Trophoblast cell (in vitro differentiated cells and primary cell): ENCODE measurements at regions not wholly inside any gene's neighbourhood (a gene's known extent, or its start where the extent isn't known, plus 50 kb on each side); places are given as distances from the start of the nearest gene placed in this dataset.
A peak's percentile ranks its signal among the peaks of the same experiment; 100 is the strongest.

ENCODE experiments used
- DNase-seq, 2 donors: peaks; one replicate each; pipeline ENCODE4 v3.0.0-alpha.2; 2016
- H2AFZ ChIP-seq: 2 replicates; pipeline ENCODE4 v1.6.1; 2013; ENCODE audit warnings: low read length, moderate library complexity, mild to moderate bottlenecking; ENCODE audit not compliant: insufficient read depth, poor library complexity
- H2AK5ac ChIP-seq: 2 replicates; pipeline ENCODE4 v1.6.1; 2013; ENCODE audit warnings: mild to moderate bottlenecking, low read length
- H2BK120ac ChIP-seq: 2 replicates; pipeline ENCODE4 v1.6.1; 2013; ENCODE audit warnings: low read length, mild to moderate bottlenecking, moderate library complexity; ENCODE audit not compliant: insufficient read depth, poor library complexity
- H2BK12ac ChIP-seq: 2 replicates; pipeline ENCODE4 v1.6.1; 2013; ENCODE audit warnings: mild to moderate bottlenecking, low read length, moderate library complexity
- H2BK5ac ChIP-seq: 2 replicates; pipeline ENCODE4 v1.6.1; 2013; ENCODE audit warnings: low read length, low read depth, moderate library complexity, mild to moderate bottlenecking; ENCODE audit not compliant: poor library complexity
- H3K14ac ChIP-seq: 2 replicates; pipeline ENCODE4 v1.6.1; 2013; ENCODE audit warnings: mild to moderate bottlenecking, low read length
- H3K18ac ChIP-seq: 2 replicates; pipeline ENCODE4 v1.6.1; 2013; ENCODE audit warnings: mild to moderate bottlenecking, low read length
- H3K23ac ChIP-seq: 2 replicates; pipeline ENCODE4 v1.6.1; 2013; ENCODE audit warnings: low read length
- H3K27ac ChIP-seq: 2 replicates; pipeline ENCODE4 v1.5.1; 2013; ENCODE audit warnings: low read depth, mild to moderate bottlenecking, inconsistent platforms, low read length, moderate library complexity
- H3K27me3 ChIP-seq: 2 replicates; pipeline ENCODE4 v1.6.1; 2013; ENCODE audit warnings: inconsistent platforms, mild to moderate bottlenecking, low read length, moderate library complexity; ENCODE audit not compliant: insufficient read depth
- H3K36me3 ChIP-seq, 2 experiments: 1 replicate in 1 of 2; 2 replicates in 1 of 2; pipeline ENCODE4 v1.6.1; 2013; ENCODE audit warnings: low read length in 2 of 2, mild to moderate bottlenecking in 2 of 2, moderate library complexity in 1 of 2; ENCODE audit not compliant: insufficient read depth in 2 of 2, control insufficient read depth in 1 of 2
- H3K4ac ChIP-seq: 2 replicates; pipeline ENCODE4 v1.6.1; 2013; ENCODE audit warnings: low read depth, mild to moderate bottlenecking, low read length, moderate library complexity
- H3K4me1 ChIP-seq, 2 experiments: 1 replicate in 1 of 2; 2 replicates in 1 of 2; pipeline ENCODE4 v1.6.1; 2013; ENCODE audit warnings: low read length in 2 of 2, mild to moderate bottlenecking in 2 of 2, moderate library complexity in 1 of 2; ENCODE audit not compliant: insufficient read depth in 2 of 2, control insufficient read depth in 1 of 2
- H3K4me2 ChIP-seq: 2 replicates; pipeline ENCODE4 v1.6.1; 2013; ENCODE audit warnings: inconsistent platforms, mild to moderate bottlenecking, low read length, moderate library complexity
- H3K4me3 ChIP-seq: 2 replicates; pipeline ENCODE4 v1.5.1; 2013; ENCODE audit warnings: mild to moderate bottlenecking, low read depth, low read length, inconsistent platforms
- H3K79me1 ChIP-seq: one replicate; pipeline ENCODE4 v1.6.1; 2013; ENCODE audit warnings: low read length
- H3K79me2 ChIP-seq: 2 replicates; pipeline ENCODE4 v1.6.1; 2013; ENCODE audit warnings: low read length, mild to moderate bottlenecking; ENCODE audit not compliant: control insufficient read depth, insufficient read depth, poor library complexity
- H3K9ac ChIP-seq: 2 replicates; pipeline ENCODE4 v1.6.1; 2013; ENCODE audit warnings: mild to moderate bottlenecking, low read length
- H3K9me3 ChIP-seq: 2 replicates; pipeline ENCODE4 v1.6.1; 2013; ENCODE audit warnings: low read depth, mild to moderate bottlenecking, control low read depth, inconsistent platforms, low read length; ENCODE audit not compliant: insufficient read depth
- H4K12ac ChIP-seq: 2 replicates; pipeline ENCODE4 v1.6.1; 2013; ENCODE audit warnings: low read depth, mild to moderate bottlenecking, low read length, moderate library complexity
- H4K8ac ChIP-seq: 2 replicates; pipeline ENCODE4 v1.6.1; 2013; ENCODE audit warnings: low read depth, mild to moderate bottlenecking, low read length, moderate library complexity
- H4K91ac ChIP-seq: one replicate; pipeline ENCODE4 v1.6.1; 2013; ENCODE audit warnings: low read depth, mild to moderate bottlenecking, low read length, moderate library complexity
- whole genome bisulfite sequencing: extraction: QIAGEN DNeasy Blood & Tissue Kit; methylation state at CpG from one replicate; pipeline ENCODE4 v1.1.7; 2013; ENCODE audit warnings: missing lambda C conversion rate; ENCODE audit not compliant: insufficient read length, insufficient coverage; ENCODE audit errors: extremely low coverage; 5-methylcytosine and 5-hydroxymethylcytosine counted together

GRCh38 chr14:94717808-94718207 lies 52.1 kb downstream of the GSC start:
- Histone ChIP-seq H2AK5ac (no peak overlapping the region), H3K14ac (no peak overlapping the region), H3K4ac (no peak overlapping the region), H3K4me3 (no peak overlapping the region), H3K9ac (no peak overlapping the region), H3K27ac (no peak overlapping the region), H3K27me3 (no peaks in the 10 kb centered on the region), H4K12ac (no peak overlapping the region), H3K4me1 (peaks cover 0 to 2% of the 10 kb centered on the region in 2 experiments), H2BK120ac (no peak overlapping the region), H3K4me2 (no peak overlapping the region), H4K8ac (no peak overlapping the region), H2BK12ac (no peak overlapping the region), H3K36me3 (no peaks in the 10 kb centered on the region), H3K23ac (no peak overlapping the region), H4K91ac (no peak overlapping the region), H3K18ac (no peak overlapping the region), H2BK5ac (no peak overlapping the region), H3K79me2 (no peaks in the 10 kb centered on the region), H3K79me1 (peaks cover 2% of the 10 kb centered on the region), H3K9me3 (peaks cover 2% of the 10 kb centered on the region), H2AFZ (no peak overlapping the region)
- WGBS, result no CpG with 5 or more reads among the region's 5 CpGs
- no peak for DNase-seq

DNA sequence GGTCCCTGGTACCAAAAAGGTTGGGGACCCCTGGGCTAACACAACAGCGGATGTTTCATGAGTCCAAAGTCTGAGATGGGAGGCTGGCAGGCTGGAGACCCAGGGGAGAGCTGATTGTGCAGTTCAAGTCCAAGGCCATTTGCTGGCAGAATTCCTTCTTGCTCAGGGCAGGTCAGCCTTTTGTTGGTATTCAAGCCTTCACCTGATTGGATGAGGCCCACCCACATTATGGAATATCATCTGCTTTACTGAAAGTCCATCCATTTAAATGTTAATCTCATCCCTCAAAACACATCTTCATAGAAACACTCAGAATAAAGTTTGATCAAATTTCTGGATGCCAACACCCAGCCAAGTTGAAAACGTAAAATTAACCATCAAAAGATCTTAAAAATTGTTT lies 52.9 kb downstream of the GSC start:
- WGBS, result no CpG with 5 or more reads among the region's 2 CpGs

DNA sequence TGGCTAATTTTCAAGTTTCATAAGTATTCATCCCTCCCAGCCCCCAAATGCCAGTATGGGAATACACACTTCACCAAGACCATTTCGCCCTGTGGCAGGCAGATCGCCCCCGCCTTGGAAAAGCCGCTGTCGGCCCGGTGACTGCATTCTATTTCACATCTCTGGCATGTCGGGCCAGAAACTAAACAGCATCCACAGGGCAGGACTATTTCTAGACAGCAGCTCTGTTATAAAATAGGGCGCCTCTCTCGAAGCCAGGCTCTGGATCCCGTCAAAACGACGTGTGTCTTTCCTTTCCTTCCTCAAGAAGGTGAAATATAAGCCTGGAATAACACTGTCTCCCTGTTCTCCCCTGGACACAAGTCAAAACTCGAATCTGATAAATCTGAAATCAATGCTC lies 56.8 kb downstream of the GSC start:
- no CpG with 5 or more reads among the region's 13 CpGs for WGBS
- peaks cover 2% of the 10 kb centered on the region for H3K79me1 ChIP-seq
- no peak for DNase-seq
- H2BK12ac ChIP-seq, result no peak overlapping the region
- H4K8ac ChIP-seq, result no peak overlapping the region
- no peak overlapping the region for H2AK5ac ChIP-seq
- H3K23ac ChIP-seq, result no peak overlapping the region
- H2BK120ac ChIP-seq, result no peak overlapping the region
- H3K4me2 ChIP-seq, result peak overlapping the region; percentile 33
- H3K9ac ChIP-seq, result no peak overlapping the region
- no peak overlapping the region for H3K4me3 ChIP-seq
- H3K9me3 ChIP-seq, result peaks cover 2% of the 10 kb centered on the region
- no peaks in the 10 kb centered on the region for H3K27me3 ChIP-seq
- no peak overlapping the region for H3K4ac ChIP-seq
- H3K18ac ChIP-seq, result no peak overlapping the region
- no peak overlapping the region for H3K14ac ChIP-seq
- H3K27ac ChIP-seq, result no peak overlapping the region
- H2BK5ac ChIP-seq, result no peak overlapping the region
- H3K4me1 ChIP-seq, result peaks cover 0 to 2% of the 10 kb centered on the region in 2 experiments
- no peak overlapping the region for H4K91ac ChIP-seq
- no peak overlapping the region for H4K12ac ChIP-seq
- H2AFZ ChIP-seq, result no peak overlapping the region
- H3K79me2 ChIP-seq, result no peaks in the 10 kb centered on the region
- H3K36me3 ChIP-seq, result no peaks in the 10 kb centered on the region

More for the DNA sequence above, 52.9 kb downstream of the GSC start:
- no peak overlapping the region for H3K4me2 ChIP-seq
- no peak overlapping the region for H3K27ac ChIP-seq
- no peak overlapping the region for H3K23ac ChIP-seq
- no peak overlapping the region for H4K8ac ChIP-seq
- no peak overlapping the region for H2BK5ac ChIP-seq
- H3K36me3 ChIP-seq, result no peaks in the 10 kb centered on the region
- H4K91ac ChIP-seq, result no peak overlapping the region
- H3K4ac ChIP-seq, result no peak overlapping the region
- H3K4me1 ChIP-seq, result peaks cover 0 to 2% of the 10 kb centered on the region in 2 experiments
- no peak overlapping the region for H3K14ac ChIP-seq
- peaks cover 2% of the 10 kb centered on the region for H3K9me3 ChIP-seq
- H3K79me1 ChIP-seq, result peaks cover 2% of the 10 kb centered on the region
- H3K27me3 ChIP-seq, result no peaks in the 10 kb centered on the region
- no peak overlapping the region for H3K18ac ChIP-seq
- no peak overlapping the region for H2AK5ac ChIP-seq
- no peak overlapping the region for H3K4me3 ChIP-seq
- no peak overlapping the region for H3K9ac ChIP-seq
- no peak overlapping the region for H4K12ac ChIP-seq
- H2AFZ ChIP-seq, result no peak overlapping the region
- no peak overlapping the region for H2BK12ac ChIP-seq
- DNase-seq, result no peak
- H3K79me2 ChIP-seq, result no peaks in the 10 kb centered on the region
- no peak overlapping the region for H2BK120ac ChIP-seq

DNA sequence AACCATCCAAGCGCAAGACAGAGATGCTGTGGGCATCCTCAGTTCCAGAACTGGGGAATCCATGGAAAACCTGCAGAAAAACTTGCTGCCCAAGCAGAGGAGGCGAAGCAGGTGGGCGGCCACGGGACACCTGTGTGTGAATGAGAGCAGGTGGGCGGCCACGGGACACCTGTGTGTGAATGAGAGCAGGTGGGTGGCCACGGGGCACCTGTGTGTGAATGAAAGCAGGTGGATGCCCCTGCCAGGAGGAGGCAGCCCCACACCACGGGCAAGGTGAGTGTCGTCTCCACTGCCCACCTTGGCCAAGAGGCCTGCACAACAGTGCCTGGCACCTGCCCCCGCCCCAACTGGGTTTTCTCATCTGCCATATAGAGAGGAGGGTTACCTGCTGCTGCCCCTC lies 59.2 kb downstream of the GSC start:
- H4K8ac ChIP-seq, result no peak overlapping the region
- no peaks in the 10 kb centered on the region for H3K9me3 ChIP-seq
- no peaks in the 10 kb centered on the region for H3K27me3 ChIP-seq
- H4K12ac ChIP-seq, result no peak overlapping the region
- H3K4ac ChIP-seq, result no peak overlapping the region
- no peak for DNase-seq
- H3K9ac ChIP-seq, result no peak overlapping the region
- H3K4me3 ChIP-seq, result no peak overlapping the region
- no peak overlapping the region for H4K91ac ChIP-seq
- no peak overlapping the region for H3K23ac ChIP-seq
- H2BK12ac ChIP-seq, result no peak overlapping the region
- no peaks in the 10 kb centered on the region for H3K79me2 ChIP-seq
- no peak overlapping the region for H3K14ac ChIP-seq
- no peak overlapping the region for H2AFZ ChIP-seq
- H3K27ac ChIP-seq, result no peak overlapping the region
- H3K4me2 ChIP-seq, result no peak overlapping the region
- H2AK5ac ChIP-seq, result no peak overlapping the region
- H3K4me1 ChIP-seq, result peaks cover 0 to 2% of the 10 kb centered on the region in 2 experiments
- no peaks in the 10 kb centered on the region for H3K36me3 ChIP-seq
- no peak overlapping the region for H3K18ac ChIP-seq
- H3K79me1 ChIP-seq, result peaks cover 2% of the 10 kb centered on the region
- WGBS, result no CpG with 5 or more reads among the region's 10 CpGs
- no peak overlapping the region for H2BK120ac ChIP-seq
- no peak overlapping the region for H2BK5ac ChIP-seq
